CD4-positive, alpha-beta T cell treated with Interleukin-1 beta for 1 hour (primary cell): ENCODE measurements at regions not wholly inside any gene's neighbourhood (a gene's known extent, or its start where the extent isn't known, plus 50 kb on each side); places are given as distances from the start of the nearest gene placed in this dataset.

Experiments used
- DNase-seq, 2 donors: peaks; one replicate each; pipeline ENCODE4 v3.0.0-alpha.2; 2020 to 2022

DNA sequence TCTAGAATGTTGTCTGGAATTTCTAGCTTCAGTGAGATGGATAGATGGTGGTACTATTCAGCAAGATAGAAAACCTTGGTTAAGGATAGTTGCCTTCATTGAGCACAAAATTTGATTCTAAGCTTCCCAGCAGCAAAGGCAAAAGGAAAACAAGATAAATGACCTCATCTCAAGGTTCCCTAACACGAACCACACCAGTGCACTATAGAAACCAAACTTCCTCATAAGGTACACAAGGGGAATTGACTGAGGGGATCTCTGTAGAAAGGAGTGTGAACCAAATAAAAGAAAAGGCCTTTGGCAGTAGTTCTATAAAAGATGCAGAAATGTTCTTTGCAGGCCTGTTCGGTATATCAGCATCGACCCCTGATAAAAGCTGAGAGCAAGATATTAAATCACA, 288.9 kb downstream of the SHQ1 start:
- no peak for DNase-seq

DNA sequence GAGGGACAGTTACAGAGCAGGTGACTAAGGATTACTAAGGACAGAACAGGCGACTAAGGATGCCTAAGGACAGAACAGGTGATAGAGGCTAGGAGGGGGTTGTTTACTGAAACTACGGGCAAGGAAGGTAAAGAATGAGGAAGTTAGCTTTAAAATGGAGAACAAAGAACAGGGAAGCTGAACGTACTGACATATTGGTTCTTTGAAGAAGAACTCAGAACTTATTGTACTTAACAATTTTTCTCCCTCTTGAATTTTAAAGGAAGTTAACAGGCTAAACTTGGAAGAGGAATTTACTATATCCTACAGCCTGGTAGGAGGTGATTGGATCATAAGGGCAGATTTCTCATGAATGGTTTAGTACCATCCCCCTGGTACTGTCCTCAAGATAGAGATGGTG, 290.2 kb downstream of the SHQ1 start:
- DNase-seq, result no peak

DNA sequence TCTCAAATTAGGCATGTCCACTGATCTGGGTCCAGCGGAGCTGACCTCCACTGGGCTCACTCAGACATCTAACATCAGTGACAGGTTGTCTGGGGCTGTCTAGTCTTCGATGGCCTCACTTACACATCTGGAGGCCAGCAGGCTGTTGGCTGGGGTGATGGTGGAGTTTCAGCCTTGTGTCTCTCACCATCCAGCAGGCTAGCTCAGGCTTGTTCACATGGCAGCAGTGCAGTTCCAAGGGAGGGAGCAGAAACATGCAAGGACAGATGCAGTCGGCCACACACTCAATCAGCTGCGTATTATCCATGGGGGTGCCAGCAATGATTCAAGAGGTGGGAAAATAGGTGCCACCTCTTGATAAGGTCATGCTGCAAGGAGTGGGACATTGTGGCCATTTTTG, 292.5 kb downstream of the SHQ1 start:
- no peak for DNase-seq

DNA sequence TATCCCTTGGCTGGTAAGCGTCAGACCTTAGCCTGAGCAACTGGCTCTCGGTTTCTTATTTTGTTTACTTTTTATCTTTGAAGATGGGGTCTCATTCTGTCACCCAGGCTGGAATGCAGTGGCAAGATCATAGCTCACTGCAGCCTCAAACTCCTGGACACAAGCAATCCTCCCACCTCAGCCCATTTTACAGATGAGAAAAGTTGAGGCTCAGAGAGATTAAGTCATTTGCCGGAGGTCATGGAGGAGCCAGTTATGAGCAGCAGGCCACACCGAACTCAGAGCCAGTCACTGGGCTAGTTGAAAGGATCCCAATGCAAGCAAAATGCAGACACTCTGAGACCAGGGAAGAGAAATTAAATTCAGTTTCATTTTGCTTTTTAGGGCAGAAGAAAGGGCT, 293.6 kb downstream of the SHQ1 start:
- DNase-seq, result no peak

DNA sequence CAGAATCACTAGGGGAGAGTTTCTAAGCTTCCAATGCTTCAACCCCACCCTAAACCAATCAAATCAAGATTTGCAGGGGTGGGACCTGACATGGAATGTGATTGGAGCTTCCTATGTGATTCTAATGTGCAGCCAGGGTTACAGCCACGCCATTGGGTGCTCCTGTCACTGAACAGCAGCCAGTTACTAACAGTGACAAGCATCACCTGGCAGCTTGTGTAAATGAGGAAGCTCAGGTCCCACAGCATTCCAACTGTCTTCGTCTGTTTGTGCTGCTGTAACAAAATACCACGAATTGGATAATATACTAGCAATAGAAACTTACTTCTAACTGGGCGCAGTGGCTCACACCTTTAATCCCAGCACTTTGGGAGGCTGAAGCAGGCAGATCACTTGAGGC, 294.9 kb downstream of the SHQ1 start:
- DNase-seq, result no peak

DNA sequence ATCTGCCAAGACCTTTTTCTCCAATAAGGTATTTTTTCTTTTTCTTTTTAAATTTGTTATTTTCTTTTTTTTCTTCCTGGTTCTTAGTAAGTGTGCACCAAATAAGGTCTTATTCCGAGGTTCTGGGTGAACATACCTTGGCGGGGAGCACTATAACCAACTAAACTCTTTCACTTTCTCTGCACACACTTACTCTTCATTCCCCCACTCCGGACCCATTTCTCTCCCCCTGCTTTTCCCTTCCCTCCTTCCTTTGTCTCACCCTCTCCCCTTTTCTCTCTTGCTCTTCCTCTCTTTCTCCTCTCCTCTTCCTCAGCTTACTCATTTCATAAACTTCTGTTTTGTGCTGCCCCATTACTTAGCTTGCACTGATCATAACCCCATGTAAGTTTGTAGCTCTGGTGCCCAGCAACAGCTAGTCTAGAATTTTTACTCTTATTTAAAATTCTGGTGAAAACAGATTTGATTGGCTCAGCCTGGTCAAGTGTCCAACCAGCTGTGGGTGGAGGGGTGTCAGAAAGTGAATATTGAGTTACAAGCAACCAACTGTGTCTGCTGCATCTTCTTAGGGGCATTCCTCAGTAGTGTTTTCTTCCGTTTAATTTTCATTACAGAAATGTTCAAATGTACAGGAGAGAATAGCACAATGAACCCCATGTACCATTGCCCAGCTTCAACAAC, 297.5 kb downstream of the SHQ1 start:
- no peak for DNase-seq

DNA sequence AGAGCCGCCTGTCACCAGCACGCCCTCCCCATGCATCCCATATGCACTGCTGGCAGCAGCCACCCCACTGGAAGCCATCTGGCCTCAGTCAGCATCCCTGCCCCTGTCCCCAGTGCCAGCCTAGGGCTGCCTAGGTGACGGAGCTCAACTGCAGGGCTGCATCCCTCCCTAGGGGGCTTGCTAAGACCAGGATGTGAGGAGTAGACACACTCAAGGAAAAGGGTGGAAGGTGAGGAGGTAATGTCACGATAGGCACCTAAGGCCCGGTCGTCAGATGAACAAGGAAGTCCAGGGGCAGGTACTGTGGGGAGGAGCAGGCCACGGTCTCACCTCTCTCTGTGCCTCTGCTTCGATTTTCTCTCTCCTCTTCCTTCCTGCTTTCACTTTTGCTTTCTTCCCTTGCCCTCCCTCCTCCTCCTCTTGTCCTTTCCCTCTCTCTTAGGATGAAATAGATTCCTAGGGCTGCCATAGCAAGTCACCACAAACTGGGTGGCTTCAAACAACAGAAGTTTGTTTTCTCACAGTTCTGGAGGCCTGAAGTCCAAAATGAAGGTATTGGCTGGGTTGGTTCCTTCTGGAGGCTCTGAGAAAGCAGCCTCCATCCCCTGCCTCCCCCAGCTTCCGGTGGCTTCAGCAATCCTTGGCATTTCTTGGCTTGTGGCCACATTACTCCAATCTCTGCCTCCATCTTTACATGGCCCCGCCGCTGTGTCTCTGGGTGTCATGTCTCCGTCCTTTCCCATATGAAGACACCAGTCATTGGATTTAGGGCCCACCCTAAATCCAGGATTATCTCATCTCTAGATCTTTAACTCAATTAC, 298.3 kb downstream of the SHQ1 start:
- DNase-seq, result no peak

DNA sequence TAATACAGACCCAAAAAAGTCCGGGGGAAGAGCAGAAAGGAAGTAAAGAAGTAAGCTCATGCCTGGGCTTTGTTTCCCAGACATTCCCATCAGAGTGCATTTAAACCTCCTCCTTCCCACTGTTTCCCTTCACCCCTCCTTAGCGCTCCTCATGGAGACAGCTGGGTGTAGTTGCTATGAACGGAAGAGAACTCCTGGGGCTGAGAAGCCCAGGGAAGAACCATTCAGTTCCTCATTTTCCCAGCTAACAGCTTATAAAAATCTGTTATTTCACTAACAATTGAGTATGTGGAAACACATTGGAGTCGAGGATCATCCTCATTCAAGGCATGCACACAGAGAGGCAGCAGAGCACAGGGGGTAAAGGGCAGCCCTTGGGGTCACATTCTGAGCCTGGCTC, 299.3 kb downstream of the SHQ1 start:
- no peak for DNase-seq

DNA sequence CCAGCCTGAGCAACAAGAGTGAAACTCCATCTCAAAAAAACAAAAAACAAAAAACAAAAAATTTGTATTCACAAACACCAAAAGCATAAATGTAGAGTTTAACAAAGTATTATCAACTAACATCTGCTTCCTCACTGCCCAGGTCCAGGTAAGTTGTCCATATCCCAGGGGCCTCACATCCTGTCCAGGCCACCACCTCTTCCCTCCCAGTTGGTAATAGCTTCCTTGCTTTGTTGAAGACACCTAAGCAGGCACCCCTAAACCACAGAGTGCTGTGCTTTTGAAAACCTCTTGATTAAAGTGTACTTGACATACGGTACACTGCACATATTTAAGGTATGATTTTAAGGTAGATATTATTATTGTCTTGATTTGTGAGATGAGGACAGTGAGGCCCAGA, 299.8 kb downstream of the SHQ1 start:
- no peak for DNase-seq

DNA sequence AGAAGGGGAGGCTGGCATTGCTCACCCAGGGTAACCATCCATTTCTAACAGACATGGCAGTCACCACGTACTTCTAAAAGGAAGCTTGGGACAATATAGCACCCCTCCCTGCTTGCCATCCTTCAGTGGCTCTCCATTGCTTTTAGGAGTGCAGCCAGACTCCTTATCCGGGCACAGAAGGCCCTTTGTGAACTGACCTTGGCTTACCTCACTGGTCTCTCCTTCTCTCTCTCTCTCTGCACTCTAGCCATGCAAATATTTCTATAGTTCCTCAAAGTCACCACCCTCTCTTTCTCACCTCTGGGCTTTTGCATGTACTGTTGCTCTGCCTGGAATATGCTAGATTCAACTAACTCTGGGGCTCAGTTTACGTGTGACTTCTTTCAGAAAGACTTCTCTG, 301.1 kb downstream of the SHQ1 start:
- DNase-seq, result no peak

DNA sequence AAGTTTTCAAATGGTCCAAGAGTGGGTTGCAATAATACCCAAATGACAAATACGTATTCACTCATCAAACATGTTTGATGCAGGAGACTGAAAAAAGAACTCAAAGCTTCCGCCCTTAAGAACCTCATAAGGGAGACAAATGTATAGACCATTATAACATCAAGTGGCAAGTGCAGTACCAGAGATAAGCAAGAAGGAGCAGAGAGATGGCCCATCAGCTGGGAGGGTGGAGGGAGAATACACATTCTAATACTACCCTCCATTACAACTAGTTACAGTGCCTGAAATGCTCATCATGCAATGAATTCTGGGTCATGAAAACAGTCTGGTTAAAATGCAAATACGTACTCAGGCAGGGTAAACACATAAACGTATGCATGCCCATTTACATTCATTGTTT, 304.0 kb downstream of the SHQ1 start:
- DNase-seq, result no peak

DNA sequence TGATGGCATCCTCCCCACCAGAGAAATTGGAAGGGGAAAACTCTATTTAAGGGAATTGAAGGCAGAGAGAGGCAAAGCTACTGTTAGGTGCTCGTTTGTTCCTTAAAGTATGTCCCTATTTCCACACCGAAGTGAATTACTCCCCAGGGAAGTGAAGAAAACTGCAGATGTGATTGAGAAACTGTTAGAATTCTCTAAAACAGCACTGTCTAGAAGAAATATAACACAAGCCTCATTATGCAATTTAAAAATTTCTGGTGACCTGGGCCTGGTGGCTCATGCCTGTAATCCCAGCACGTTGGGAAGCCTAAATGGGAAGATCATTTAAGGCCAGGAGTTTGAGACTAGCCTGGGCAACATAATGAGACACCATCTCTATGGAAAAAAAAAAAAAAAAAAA, 305.0 kb downstream of the SHQ1 start:
- no peak for DNase-seq

DNA sequence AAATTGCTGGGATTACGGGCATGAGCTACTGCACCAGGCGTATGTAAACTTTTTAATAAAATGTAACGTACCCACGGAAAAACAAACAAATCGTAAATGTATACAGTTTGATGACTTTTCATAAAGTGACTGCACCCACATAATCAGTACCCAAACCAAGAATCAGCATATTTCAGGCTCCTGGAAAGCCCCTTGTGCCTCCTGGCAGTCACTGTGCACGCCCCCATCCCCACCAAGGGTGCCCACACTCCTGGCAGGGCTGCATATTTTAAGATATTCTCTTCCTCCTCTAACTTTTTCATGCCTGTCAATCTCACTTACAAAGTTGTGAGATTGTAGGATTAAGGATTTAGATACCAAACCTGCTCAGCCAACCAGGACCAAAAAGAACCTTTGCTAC, 305.5 kb downstream of the SHQ1 start:
- DNase-seq, result no peak

DNA sequence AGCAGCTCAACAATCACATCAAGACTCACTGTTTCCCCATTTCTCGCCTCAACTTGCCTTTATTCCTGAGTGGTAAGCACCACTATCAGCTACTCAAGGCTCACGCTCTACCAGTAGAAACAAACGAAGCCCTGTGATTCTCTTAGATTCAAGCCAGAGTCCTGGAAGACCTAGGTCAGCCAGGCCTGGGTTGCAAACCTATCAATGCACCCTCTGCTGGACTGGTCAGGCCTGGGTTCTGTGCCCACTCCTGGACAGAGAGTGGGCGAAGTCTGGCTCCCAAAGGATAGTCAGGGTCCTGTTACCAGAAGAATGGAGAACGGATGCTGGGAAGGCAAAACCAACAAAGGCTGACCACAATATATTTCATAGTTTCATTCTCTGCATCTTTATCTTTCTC, 308.4 kb downstream of the SHQ1 start:
- no peak for DNase-seq

DNA sequence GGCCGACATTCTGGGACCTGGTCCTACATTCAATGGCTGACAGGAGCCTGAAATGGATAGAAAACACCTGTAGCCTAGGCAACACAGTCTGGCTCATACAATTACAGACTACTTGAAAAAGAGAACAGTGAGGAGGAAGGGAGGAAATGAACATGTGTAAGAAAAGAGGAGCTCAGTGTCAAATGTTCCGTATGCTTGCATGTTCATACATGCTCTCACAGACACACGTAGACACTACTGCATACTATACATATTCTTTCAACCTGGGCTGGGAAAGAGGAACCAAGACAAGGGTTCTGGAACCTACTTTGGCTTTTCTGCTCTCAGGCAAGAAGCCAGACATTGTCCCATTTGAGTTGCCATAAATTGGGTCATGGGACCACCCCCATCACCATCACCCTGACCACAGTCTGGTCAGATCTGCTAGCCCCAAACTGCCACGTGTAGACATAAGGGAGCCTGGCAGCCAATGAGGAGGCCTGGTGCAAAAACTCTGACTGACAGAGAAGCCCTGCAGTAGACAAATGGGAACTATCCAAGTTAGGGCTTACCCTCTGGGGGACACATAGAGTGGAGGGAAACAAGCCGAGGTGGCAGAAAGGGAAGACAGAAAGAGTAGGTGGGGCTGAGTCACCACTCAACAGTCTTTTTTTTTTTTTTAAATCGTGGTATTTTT, 310.0 kb downstream of the SHQ1 start:
- no peak for DNase-seq

DNA sequence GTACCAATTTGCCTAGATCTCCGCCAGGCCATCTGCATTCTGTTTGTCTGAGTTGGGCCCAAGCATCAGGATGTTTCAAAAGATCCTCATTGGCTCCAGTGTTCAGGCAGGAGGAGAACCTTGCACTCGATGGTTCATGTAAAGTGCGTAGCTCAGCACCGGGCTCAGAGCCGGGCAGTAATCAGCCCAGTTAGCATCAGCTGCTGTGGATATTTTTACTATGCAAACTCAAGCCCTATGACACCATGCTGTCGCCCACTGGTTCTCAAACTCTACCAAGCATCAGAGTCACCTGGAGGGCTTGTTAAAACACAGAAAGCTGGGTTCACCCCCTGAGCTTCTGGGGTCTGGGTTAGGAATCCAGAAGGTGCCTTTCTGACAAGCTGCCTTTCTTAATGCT, 310.8 kb downstream of the SHQ1 start:
- no peak for DNase-seq

DNA sequence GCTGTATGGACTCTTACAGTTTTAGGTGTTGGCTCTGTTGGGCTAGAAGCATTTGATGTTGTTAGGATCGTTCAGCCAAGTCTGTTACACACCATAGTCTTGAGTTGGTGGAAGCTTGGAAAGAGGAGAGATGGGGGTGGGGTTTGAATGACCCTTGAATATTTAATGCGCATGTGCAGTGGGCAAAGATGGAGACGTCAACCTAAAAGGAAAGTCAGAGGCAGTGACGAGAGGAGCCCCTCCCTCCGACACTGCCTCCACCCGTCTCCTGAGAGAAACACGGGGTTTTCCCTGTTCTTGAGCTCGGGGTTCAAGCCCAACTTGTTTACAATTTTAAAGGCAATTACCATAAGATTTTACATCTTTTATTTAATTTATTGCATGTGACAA, 311.4 kb downstream of the SHQ1 start:
- DNase-seq, result no peak

DNA sequence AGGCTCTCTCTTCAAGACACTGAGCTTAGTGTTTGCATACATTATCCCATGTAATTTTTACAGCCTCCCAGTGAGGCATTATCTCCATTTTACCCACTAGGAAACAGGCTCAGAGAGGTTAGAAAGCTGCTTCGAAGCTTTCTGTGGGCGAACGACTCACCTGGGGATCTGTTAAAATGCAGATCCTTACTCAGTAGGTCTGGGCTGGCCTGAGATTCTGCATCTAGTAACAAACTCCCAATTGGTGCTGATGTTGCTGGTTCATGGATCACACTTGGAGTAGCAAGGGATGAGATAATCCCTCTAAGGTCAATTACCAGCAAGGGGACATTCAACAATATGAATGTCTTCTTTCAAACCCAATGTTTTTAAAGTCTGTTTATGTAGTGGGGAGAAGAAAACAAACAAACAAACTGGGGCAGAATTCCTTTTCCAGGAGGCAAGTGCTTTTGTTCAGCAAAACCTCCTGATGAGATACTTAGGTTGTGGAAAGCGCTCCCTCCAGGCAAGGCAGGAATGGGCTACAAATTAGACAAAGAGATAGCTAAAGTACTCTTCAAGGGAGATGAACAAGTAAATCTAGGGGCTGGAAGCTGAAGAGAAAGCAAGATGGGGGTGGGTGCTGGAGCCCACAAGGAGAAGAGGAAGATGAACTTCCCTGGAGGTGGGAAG, 311.9 kb downstream of the SHQ1 start:
- DNase-seq, result no peak

DNA sequence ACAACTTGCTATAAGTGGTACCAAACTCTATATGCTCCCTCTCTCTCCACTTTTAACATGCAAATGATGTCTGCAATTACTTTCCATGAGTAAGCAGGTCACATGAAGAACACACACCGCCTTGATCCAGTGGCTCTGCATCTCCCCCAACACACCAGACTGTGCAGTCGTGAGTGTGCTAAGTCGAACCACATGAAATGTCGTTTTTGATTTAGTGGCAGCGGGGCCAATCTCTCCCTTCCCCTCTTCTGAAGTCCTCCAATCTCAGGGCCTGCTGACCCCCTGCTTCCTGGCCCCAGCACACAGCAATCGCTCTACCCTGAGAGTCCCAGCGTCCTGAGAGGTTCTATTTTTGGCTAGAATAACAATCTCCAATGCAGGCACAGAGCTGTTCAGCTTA, 312.5 kb downstream of the SHQ1 start:
- no peak for DNase-seq

DNA sequence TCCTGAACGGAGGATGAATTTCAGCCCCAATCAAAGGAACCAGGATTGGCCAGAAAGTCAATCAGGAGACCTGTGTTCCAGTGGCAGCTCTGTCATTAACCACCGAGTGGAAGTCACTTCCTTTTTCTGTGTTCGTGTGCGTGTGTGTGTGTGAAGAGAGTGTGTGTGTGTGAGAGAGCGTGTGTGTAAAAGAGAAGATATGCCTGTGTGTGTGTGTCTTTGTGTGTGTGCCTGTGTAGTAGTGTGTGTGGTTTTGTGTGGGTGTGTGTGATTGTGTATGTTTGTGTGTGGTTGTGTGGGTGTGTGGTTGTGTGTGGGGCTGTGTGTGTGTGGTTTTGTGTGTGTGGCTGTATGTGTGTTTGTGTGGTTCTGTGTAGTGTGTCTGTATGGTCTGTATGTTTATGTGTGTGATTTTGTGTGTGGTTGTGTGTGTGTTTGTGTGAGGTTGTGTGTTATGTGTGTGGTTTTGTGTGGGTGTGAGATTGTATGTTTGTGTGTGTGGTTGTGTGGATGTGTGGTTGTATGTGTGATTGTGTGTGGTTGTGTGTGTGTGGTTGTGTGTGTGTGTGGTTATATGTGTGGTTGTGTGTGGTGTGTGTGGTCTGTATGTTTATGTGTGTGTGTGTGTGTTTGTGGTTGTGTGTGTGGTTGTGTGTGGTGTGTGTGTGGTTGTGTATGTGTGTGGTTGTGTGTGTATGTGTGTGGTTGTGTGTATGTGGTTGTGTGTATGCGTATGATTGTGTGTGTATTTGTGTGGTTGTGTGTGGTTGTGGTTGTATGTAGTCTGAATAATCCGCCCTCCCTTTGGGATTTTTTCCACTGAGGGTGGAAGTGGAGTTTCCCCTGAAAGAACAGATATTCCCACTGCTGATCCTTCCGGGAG, 314.4 kb downstream of the SHQ1 start:
- DNase-seq, result peak in 1 of 2 donors; percentile 37

DNA sequence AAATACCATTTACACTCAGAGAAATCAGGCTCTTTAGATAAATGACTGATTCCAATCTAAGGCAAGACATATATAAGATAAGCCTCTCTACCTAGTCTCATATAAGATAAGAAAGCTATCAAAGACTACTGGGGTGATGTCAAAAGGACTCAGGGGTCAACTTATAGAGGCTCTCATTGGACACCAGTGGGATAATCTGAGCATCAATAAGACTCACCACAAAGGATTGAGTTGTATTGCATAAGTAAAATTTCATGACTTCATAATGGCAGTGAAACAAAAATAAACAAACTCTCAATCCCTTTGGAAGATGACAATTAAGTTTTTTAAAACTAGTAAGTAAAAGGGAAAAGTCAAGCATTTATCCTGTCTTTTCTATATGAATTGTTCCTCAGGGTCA, 317.8 kb downstream of the SHQ1 start:
- DNase-seq, result no peak

DNA sequence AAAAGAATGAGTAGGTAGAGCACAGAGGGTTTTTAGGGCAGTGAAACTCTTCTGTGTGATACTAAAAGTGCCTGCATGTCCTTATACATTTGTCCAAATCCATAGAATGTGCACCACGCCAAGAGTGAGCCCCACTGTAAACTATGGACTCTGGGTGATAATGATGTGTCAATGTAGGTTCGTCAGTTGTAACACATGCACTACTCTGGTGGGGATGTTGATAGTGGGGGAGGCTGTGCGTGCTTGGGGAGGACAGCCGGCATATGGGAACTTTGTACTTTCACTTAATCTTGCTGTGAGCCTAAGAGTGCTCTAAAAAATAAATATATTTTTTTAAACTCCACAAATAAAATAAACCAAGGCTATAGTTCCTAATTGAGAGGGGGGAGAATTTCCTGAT, 319.2 kb downstream of the SHQ1 start:
- DNase-seq, result no peak
